ENCODE measurements at regions not wholly inside any gene's neighbourhood (a gene's known extent, or its start where the extent isn't known, plus 50 kb on each side); places are given as distances from the start of the nearest gene placed in this dataset.

- no peak for DNase-seq
These were observed 246.2 kb downstream of the LRFN2 start for GRCh38 chr6:40340957-40341356.

DNA sequence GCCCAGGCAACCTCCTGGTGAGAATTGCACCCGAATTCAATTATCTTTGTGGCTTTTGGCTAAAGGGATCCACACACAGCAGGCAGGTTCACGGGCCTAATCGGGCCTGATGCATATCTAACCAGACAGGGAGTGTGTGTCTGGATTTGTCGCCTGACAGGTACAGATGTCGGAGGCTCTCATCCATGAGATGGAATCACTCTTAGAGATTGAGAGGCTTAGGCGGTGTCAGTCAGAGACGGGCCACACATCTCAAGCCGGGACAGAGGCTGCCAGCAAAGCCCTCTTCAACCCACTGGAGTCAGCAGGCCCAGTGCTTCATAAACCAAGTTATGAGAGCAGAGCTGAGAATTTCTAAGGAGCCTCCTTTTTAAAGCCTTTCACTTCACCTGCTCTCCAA is 247.0 kb downstream of the LRFN2 start:
- no peak for DNase-seq

- no peak for DNase-seq
These were observed 248.9 kb downstream of the LRFN2 start for GRCh38 chr6:40338306-40338705.

- no peak for DNase-seq
These were observed 250.0 kb downstream of the LRFN2 start for GRCh38 chr6:40336940-40337760.

DNA sequence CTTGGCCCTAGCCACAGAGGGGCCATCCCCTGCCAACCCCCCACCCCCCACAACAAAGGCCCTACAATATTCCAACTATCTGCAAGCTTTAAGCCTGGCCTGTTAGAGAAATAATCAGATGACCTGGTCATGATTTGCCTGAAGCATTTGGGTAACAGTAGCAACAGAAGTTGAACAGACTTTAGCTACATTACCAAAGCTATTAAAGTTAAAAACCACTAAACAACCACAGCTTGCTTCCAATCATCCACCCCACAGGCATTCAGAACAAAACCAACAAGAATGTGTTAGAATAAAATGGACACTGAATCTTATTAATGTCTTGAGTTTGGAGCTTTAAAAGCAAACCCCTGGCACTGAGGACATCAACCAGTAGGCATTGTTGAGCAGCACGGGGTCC is 250.9 kb downstream of the LRFN2 start:
- no peak for DNase-seq

DNA sequence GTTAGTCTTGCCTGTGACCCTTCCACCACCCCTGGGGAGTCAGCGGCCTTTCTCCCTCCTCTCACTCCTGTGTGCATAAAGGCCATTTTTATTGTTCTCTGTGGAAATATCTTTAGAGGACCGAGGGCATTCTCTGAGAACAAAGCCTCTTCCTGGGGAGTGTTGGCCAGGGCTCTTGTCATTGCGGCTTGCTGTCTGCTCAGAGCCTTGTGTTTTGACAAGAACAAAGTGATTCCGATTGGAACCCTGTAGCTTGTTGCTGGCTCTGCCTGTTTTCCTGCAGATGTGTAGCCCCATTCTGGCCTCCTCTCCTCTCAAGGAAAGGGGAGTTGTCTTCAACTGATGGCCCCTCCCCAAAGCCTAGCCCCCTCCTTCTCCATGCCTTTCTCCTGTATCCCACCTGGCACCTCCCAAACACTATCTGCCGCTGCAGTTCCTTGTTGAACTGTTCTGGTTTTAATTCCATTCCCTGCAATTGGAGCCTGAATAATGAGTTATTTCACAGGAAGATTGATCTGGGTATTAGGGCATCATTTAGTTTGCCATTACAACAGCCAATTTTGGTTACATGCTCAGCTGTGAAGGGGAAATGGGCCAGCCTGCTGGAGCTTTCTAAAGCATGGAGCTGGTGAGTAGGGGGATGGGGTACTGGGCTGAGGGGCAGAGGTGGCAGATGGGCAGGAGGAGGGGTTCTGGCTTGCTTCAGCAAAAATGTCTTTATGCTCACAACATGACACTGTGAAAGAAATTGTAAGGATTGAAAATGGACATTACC is 252.5 kb downstream of the LRFN2 start:
- no peak for DNase-seq

DNA sequence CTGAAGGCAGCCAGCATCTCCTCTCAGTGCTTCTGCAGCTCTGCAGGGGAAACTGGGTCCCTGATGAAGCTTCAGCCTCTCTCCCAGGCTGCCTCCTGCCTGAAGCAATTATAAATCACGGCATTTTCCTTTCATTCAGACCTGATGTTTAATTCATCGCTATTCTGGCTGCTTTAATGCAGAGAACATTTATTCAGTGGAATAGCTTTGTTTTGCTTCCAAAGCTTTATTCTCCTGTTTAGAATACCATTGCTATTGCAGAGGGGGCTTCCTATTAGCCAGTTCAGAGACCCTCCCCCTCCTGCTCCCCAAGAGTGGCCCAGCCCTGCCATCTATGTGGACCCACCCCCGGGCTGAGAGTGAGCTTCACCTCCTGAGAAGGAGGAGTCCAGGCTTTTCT is 255.6 kb downstream of the LRFN2 start:
- no peak for DNase-seq

GRCh38 chr6:40330301-40330721 is 256.9 kb downstream of the LRFN2 start:
- no peak for DNase-seq

GRCh38 chr6:40328986-40329545 is 258.1 kb downstream of the LRFN2 start:
- DNase-seq: no peak

DNA sequence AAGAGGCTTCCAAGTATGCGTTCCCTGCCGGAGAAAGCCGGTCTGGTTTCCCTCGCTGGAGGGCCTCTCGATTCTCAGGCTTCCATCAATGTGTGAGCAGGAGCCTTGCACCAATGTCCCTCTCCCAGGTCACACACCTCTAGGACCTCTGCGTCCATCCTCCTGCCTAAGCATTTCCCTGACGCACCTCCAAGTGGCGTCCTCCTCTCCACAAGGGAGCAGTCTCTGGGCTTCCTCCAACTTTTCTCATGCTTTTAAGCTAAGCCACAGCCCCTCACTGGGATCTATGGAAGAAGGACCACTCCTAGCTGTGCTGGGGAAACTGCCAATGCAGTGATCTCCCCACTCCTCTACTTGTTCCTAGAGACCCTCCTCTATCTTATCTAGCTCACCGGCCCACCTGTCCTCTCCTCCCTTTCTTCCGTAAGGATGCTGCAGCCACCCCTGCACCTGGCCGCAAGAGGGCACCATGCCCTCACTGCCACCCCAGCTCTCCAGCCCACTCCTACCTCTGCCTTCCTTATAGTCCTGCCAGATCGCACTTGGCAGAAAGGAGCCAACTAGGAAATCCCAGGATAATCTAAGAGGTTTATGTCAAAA is 258.7 kb downstream of the LRFN2 start:
- peak; percentile 18 to 63 for DNase-seq

GRCh38 chr6:40326714-40327421 is 260.3 kb downstream of the LRFN2 start:
- no peak for DNase-seq

DNA sequence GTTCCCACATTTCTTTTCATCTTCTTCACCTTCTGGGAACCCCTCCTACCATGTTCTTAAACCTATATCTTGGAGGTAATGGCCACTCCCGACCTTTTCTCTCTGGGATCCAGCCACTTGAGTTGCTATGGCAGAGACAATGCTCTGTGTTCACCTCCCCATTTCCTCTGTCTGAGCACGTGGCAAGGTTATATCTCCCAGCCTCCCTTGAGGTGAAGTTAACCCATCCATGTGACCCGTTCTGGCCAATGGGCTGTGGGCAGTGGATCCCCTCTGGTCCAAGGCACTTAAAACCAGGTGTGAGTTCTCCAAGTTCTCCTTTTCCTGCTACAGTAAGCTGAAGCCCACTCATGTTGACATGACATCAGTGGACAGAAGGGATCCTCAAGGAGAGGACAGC is 261.4 kb downstream of the LRFN2 start:
- DNase-seq: no peak

- DNase-seq: no peak
These were observed 262.1 kb downstream of the LRFN2 start for GRCh38 chr6:40325041-40325440.

DNA sequence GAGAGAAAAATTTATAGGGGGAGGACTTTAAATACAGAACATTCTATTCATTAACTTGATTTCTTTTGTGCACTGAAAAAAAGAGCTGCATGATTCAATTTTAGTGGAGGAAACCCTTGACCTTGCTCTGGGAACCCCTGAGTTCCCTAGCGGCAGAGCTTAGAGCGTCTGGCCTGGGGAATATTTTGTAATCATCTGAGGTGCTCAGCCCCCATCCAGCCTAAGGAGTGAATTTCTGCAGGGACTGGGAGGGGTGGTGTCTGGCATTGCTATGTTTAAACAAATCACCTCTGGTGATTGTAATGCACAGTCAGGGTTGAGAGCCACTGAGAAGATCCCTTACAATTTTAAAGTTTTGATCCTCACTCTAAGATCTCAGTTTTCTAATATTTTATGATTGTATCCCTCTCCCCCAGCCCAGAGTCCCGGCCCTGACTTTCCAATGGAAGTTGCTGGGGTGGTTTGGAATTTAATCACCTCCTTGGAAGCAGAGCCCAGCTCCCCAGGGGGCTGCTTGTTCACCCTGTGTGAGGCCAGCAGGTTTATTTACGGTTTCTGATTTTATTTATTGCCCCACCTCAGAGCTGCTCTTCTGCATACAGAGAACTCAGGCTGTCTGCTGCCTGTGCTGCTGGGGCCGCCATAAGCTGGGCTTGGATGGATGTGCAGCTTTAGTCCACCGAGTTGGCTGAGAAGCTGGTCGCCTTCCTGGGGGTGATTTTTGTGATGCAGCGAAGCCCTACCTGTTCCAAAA is 263.1 kb downstream of the LRFN2 start:
- DNase-seq: no peak

DNA sequence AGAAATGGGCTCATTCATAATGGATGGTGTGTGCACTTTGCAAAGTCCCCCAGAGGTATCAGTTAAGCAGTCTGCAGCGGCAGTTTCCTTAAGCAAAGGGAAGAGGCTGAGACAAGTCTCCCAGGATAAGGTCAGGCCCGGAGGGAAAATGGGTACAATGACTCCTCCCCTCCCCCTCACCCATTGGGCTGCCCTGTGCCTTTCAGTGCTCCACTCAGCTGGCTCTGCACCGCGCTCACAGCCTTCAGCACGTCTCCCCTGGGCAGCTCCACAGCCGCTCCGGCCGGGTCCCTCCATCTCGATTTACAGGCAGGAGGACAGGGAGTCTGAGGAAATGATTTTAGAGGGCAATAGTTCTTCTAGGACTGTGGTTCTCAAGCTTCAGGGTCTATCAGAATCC is 264.8 kb downstream of the LRFN2 start:
- DNase-seq: no peak

DNA sequence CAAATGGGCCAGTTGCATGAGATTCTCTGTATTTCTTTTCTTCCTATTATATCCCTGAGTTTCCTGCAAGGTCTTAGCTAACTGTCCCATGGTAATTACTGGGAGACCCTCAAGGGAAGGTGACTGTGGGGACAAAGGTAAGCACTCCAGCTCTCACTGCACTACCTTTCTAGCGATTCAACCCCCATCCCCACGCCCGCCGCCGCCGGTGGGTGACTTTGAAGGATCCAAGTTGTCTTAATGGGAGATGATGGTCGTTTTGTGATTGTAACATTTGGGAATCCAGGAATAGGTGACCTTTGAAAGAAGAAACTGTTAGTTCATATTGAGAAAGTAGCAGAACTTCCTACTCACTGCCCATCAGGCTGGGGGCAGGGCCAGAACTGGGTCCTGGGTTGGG is 265.5 kb downstream of the LRFN2 start:
- DNase-seq: no peak

DNA sequence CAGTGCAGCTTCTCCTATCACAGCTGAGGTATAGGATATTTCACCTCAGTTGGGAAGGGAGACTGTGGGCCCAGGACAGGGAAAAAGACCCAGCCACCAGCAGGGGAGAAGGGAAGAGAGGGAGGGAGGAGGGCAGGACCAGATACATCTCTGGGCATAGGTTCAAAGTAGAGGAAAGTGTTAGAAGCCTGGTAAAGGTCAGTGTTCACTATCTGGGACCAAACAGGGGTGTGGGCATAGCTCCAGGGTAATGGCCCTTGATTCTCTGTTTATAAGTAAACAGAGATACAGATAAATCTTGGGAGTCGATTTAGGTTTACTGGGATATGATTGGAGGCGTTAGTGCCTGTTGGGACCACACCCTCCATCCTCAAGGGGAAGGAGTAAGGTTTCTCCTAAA is 266.2 kb downstream of the LRFN2 start:
- DNase-seq: no peak

- DNase-seq: no peak
These were observed 266.7 kb downstream of the LRFN2 start for GRCh38 chr6:40320441-40320840.

- no peak for DNase-seq
These were observed 268.0 kb downstream of the LRFN2 start for GRCh38 chr6:40319124-40319523.

DNA sequence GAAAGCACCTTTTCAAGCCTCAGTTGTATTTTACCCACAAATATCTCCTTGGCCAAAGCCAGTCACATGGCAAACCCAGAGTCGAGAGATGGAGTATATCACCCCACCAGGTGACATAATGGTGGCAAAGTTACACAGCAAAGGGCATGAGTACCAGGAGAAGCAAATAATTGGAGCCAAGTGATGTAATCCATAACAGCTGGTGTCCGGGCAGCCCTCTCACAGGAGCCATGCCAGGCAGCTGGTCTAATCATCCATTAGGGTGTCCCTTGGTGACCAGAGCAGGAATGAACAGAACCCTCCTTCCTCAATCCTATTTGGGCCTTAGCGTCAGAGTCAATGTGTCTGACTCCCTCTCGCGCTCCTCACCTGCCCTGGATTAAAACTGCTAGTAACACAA is 272.1 kb downstream of the LRFN2 start:
- DNase-seq: no peak

DNA sequence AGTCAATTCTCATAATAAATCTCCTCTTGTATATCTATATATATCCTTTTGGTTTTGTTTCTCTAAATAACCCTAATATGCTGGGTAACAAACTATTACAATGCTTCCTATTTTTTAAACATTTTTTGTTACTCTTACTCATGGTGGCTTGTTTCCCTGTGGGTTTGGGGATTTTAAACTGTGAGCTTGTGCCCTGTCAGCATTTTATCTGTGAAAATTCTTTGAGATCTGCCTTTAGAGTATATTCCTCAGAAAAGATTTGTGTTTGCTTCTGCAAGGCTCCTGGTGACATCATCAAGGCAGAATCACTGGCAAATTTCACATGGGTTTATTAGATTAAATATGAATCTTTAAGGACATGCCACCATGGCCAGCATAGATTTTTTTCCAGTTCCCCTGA is 273.6 kb downstream of the LRFN2 start:
- DNase-seq: no peak

All from NCI-H1930 (cell line).